ENCODE measurements at regions not wholly inside any gene's neighbourhood (a gene's known extent, or its start where the extent isn't known, plus 50 kb on each side); places are given as distances from the start of the nearest gene placed in this dataset.
A peak's percentile ranks its signal among the peaks of the same experiment; 100 is the strongest.

- no peak for TF ChIP-seq CTCF (IDR thresholded peaks at IDR 0.05; ENCODE audit: insufficient read depth, low read depth, low read length)
Observed at GRCh38 chr5:93019896-93020295, 561.1 kb downstream of the NR2F1-AS1 start.

GRCh38 chr5:93018461-93018860 is 562.6 kb downstream of the NR2F1-AS1 start:
- no peak for TF ChIP-seq CTCF (IDR thresholded peaks at IDR 0.05; ENCODE audit: insufficient read depth, low read depth, low read length)
- no peak overlapping the region for H3K4me3 ChIP-seq (ENCODE audit: low read depth, low read length)
- DNase-seq (ENCODE audit: low read depth) = no peak

More at GRCh38 chr5:93019896-93020295, 561.1 kb downstream of the NR2F1-AS1 start:
- DNase-seq (ENCODE audit: low read depth) = no peak
- no peak overlapping the region for H3K4me3 ChIP-seq (ENCODE audit: low read depth, low read length)

GRCh38 chr5:93017849-93018248 is 563.2 kb downstream of the NR2F1-AS1 start:
- DNase-seq (ENCODE audit: low read depth) = peak; percentile 72
- H3K4me3 ChIP-seq (ENCODE audit: low read depth, low read length) = no peak overlapping the region
- no peak for TF ChIP-seq CTCF (IDR thresholded peaks at IDR 0.05; ENCODE audit: insufficient read depth, low read depth, low read length)

GRCh38 chr5:93017376-93017775 is 563.6 kb downstream of the NR2F1-AS1 start:
- TF ChIP-seq CTCF (IDR thresholded peaks at IDR 0.05; ENCODE audit: insufficient read depth, low read depth, low read length) = no peak
- H3K4me3 ChIP-seq (ENCODE audit: low read depth, low read length) = no peak overlapping the region

GRCh38 chr5:93010616-93011015 is 570.4 kb downstream of the NR2F1-AS1 start:
- peak; percentile 69 for DNase-seq (ENCODE audit: low read depth)
- TF ChIP-seq CTCF (IDR thresholded peaks at IDR 0.05; ENCODE audit: insufficient read depth, low read depth, low read length) = no peak
- H3K4me3 ChIP-seq (ENCODE audit: low read depth, low read length) = no peak overlapping the region

More at GRCh38 chr5:93017376-93017775, 563.6 kb downstream of the NR2F1-AS1 start:
- DNase-seq (ENCODE audit: low read depth) = no peak

GRCh38 chr5:93010037-93010436 is 571.0 kb downstream of the NR2F1-AS1 start:
- no peak for TF ChIP-seq CTCF (IDR thresholded peaks at IDR 0.05; ENCODE audit: insufficient read depth, low read depth, low read length)
- DNase-seq (ENCODE audit: low read depth) = no peak
- H3K4me3 ChIP-seq (ENCODE audit: low read depth, low read length) = no peak overlapping the region

GRCh38 chr5:93008502-93009207 is 572.4 kb downstream of the NR2F1-AS1 start:
- TF ChIP-seq CTCF (IDR thresholded peaks at IDR 0.05; ENCODE audit: insufficient read depth, low read depth, low read length) = no peak

More at GRCh38 chr5:93008502-93009207, 572.4 kb downstream of the NR2F1-AS1 start:
- DNase-seq (ENCODE audit: low read depth) = peak; percentile 37
- H3K4me3 ChIP-seq (ENCODE audit: low read depth, low read length) = no peak overlapping the region
